Osteocyte (in vitro differentiated cells): ENCODE measurements at regions not wholly inside any gene's neighbourhood (a gene's known extent, or its start where the extent isn't known, plus 50 kb on each side); places are given as distances from the start of the nearest gene placed in this dataset.

Experiments
- DNase-seq: peaks from one replicate; pipeline ENCODE4 v3.0.0; 2021; ENCODE audit warnings: mixed read lengths; ENCODE audit not compliant: unreplicated experiment; ENCODE audit errors: extremely low spot score
- H3K27ac Mint-ChIP-seq: one replicate; pipeline ENCODE4 v1.8.0; 2021; ENCODE audit warnings: mild to moderate bottlenecking, mixed read lengths; ENCODE audit not compliant: unreplicated experiment
- H3K27me3 Mint-ChIP-seq: one replicate; pipeline ENCODE4 v1.8.0; 2021; ENCODE audit warnings: mixed read lengths; ENCODE audit not compliant: unreplicated experiment
- H3K36me3 Mint-ChIP-seq: one replicate; pipeline ENCODE4 v1.8.0; 2021; ENCODE audit warnings: mixed read lengths; ENCODE audit not compliant: unreplicated experiment
- H3K4me1 Mint-ChIP-seq: one replicate; pipeline ENCODE4 v1.8.0; 2021; ENCODE audit warnings: mixed read lengths; ENCODE audit not compliant: unreplicated experiment
- H3K4me3 Mint-ChIP-seq: one replicate; pipeline ENCODE4 v1.8.0; 2021; ENCODE audit warnings: mild to moderate bottlenecking, moderate library complexity, mixed read lengths; ENCODE audit not compliant: unreplicated experiment
- H3K9me3 Mint-ChIP-seq: one replicate; pipeline ENCODE4 v1.8.0; 2021; ENCODE audit warnings: mixed read lengths; ENCODE audit not compliant: unreplicated experiment
- CTCF ChIP-seq: fragments of 200-600 bp; sonication (generic); IDR thresholded peaks from 2 replicates; pipeline ENCODE4 v1.5.0; 2021; ENCODE audit warnings: antibody characterized with exemption, mild to moderate bottlenecking, moderate library complexity

DNA sequence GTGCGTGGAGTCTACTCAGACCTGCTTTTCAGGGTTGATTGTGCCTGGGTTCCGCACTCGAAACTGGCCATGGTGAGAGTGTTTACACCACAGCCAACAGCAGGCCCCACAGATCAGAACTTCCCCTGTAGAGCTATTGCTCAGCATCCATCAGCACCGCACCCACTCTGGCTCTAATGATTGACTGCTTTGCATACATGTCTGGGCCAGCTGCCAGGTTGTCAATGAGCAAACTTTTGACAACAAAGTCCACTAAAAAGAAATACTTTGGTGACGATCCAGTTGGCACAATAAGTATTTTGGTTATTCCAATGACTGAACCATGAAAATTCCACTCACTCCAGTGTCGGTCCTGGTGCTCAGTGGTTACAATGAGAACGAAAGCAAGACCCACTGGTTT, 190.7 kb downstream of the FOXL1 start:
- no peak for DNase-seq
- H3K36me3 Mint-ChIP-seq = no peaks in the 10 kb centered on the region
- peaks cover 32% of the 10 kb centered on the region for H3K4me1 Mint-ChIP-seq
- no peak overlapping the region for H3K4me3 Mint-ChIP-seq
- TF ChIP-seq CTCF = no peak
- H3K9me3 Mint-ChIP-seq = no peaks in the 10 kb centered on the region
- no peaks in the 10 kb centered on the region for H3K27me3 Mint-ChIP-seq
- no peak overlapping the region for H3K27ac Mint-ChIP-seq

GRCh38 chr16:86771506-86772460, 193.4 kb downstream of the FOXL1 start:
- Mint-ChIP-seq H3K36me3 (no peaks in the 10 kb centered on the region), H3K27me3 (no peaks in the 10 kb centered on the region), H3K4me1 (peaks cover 40% of the 10 kb centered on the region), H3K4me3 (no peak overlapping the region), H3K27ac (peak overlapping the region; percentile 85), H3K9me3 (no peaks in the 10 kb centered on the region)
- no peak for TF ChIP-seq CTCF
- no peak for DNase-seq

- Mint-ChIP-seq H3K4me1 (peaks cover 40% of the 10 kb centered on the region), H3K36me3 (no peaks in the 10 kb centered on the region), H3K9me3 (no peaks in the 10 kb centered on the region), H3K27ac (peak overlapping the region; percentile 85), H3K4me3 (no peak overlapping the region), H3K27me3 (no peaks in the 10 kb centered on the region)
- DNase-seq = no peak
- peak; percentile 6 for TF ChIP-seq CTCF
Measured at GRCh38 chr16:86772671-86773353, 194.5 kb downstream of the FOXL1 start.

- DNase-seq = no peak
- peaks cover 40% of the 10 kb centered on the region for H3K4me1 Mint-ChIP-seq
- TF ChIP-seq CTCF = no peak
Measured at GRCh38 chr16:86773354-86773715, 195.0 kb downstream of the FOXL1 start.

GRCh38 chr16:86774931-86775330, 196.6 kb downstream of the FOXL1 start:
- H3K36me3 Mint-ChIP-seq = no peaks in the 10 kb centered on the region
- H3K4me1 Mint-ChIP-seq = peaks cover 28% of the 10 kb centered on the region
- no peak overlapping the region for H3K4me3 Mint-ChIP-seq
- no peaks in the 10 kb centered on the region for H3K27me3 Mint-ChIP-seq
- DNase-seq = no peak
- TF ChIP-seq CTCF = no peak
- H3K27ac Mint-ChIP-seq = no peak overlapping the region
- H3K9me3 Mint-ChIP-seq = no peaks in the 10 kb centered on the region

More at GRCh38 chr16:86773354-86773715, 195.0 kb downstream of the FOXL1 start:
- no peak overlapping the region for H3K4me3 Mint-ChIP-seq
- H3K27ac Mint-ChIP-seq = peak overlapping the region; percentile 85
- no peaks in the 10 kb centered on the region for H3K27me3 Mint-ChIP-seq
- no peaks in the 10 kb centered on the region for H3K9me3 Mint-ChIP-seq
- H3K36me3 Mint-ChIP-seq = no peaks in the 10 kb centered on the region
